OCI-LY1 (cell line): ENCODE measurements at regions not wholly inside any gene's neighbourhood (a gene's known extent, or its start where the extent isn't known, plus 50 kb on each side); places are given as distances from the start of the nearest gene placed in this dataset.

Source experiments
- EZH2 ChIP-seq: fragments of 200-600 bp; sonication (generic), shearing (Covaris generic); IDR thresholded peaks from 2 replicates; pipeline ENCODE4 v1.8.0; 2017; ENCODE audit warnings: borderline replicate concordance, mixed run types, mild to moderate bottlenecking, antibody characterized with exemption, low read length, moderate library complexity, mixed read lengths
- TF ChIP-seq, protein P1 (sequence below): fragments of 200-600 bp; sonication (generic), shearing (Covaris generic); IDR thresholded peaks from 2 replicates; pipeline ENCODE4 v1.5.1; 2017; ENCODE audit warnings: mild to moderate bottlenecking, antibody characterized with exemption, low read length, moderate library complexity, mixed read lengths

GRCh38 chr2:64287202-64287740, 143.1 kb upstream of the PELI1 start:
- TF ChIP-seq, protein P1, sequence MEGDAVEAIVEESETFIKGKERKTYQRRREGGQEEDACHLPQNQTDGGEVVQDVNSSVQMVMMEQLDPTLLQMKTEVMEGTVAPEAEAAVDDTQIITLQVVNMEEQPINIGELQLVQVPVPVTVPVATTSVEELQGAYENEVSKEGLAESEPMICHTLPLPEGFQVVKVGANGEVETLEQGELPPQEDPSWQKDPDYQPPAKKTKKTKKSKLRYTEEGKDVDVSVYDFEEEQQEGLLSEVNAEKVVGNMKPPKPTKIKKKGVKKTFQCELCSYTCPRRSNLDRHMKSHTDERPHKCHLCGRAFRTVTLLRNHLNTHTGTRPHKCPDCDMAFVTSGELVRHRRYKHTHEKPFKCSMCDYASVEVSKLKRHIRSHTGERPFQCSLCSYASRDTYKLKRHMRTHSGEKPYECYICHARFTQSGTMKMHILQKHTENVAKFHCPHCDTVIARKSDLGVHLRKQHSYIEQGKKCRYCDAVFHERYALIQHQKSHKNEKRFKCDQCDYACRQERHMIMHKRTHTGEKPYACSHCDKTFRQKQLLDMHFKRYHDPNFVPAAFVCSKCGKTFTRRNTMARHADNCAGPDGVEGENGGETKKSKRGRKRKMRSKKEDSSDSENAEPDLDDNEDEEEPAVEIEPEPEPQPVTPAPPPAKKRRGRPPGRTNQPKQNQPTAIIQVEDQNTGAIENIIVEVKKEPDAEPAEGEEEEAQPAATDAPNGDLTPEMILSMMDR: no peak
- no peak for TF ChIP-seq EZH2
